GM19468 (cell line): ENCODE measurements at regions not wholly inside any gene's neighbourhood (a gene's known extent, or its start where the extent isn't known, plus 50 kb on each side); places are given as distances from the start of the nearest gene placed in this dataset.

ENCODE experiments used
- ATAC-seq: cut with Tn5 transposase; IDR thresholded peaks from one replicate; pipeline ENCODE4 v1.9.1; 2021; ENCODE audit warnings: mild to moderate bottlenecking, moderate library complexity, moderate number of reproducible peaks; ENCODE audit not compliant: unreplicated experiment; ENCODE audit errors: extremely low read depth

- ATAC-seq = no peak
Measured at GRCh38 chr21:27606422-27606821, 639.5 kb upstream of the ADAMTS5 start.

GRCh38 chr21:27596196-27596595 lies 629.3 kb upstream of the ADAMTS5 start:
- no peak for ATAC-seq

- ATAC-seq = no peak
Measured at GRCh38 chr21:27595716-27596115, 628.8 kb upstream of the ADAMTS5 start.

- ATAC-seq = no peak
Measured at GRCh38 chr21:27590271-27590670, 623.4 kb upstream of the ADAMTS5 start.

- ATAC-seq = no peak
Measured at GRCh38 chr21:27589781-27590180, 622.9 kb upstream of the ADAMTS5 start.

- ATAC-seq = no peak
Measured at GRCh38 chr21:27586986-27587385, 620.1 kb upstream of the ADAMTS5 start.

- no peak for ATAC-seq
Measured at GRCh38 chr21:27586326-27586725, 619.4 kb upstream of the ADAMTS5 start.

- ATAC-seq = no peak
Measured at GRCh38 chr21:27584256-27584655, 617.4 kb upstream of the ADAMTS5 start.

GRCh38 chr21:27582948-27583430 lies 616.1 kb upstream of the ADAMTS5 start:
- no peak for ATAC-seq

GRCh38 chr21:27582246-27582947 lies 615.5 kb upstream of the ADAMTS5 start:
- no peak for ATAC-seq

GRCh38 chr21:27581168-27581567 lies 614.3 kb upstream of the ADAMTS5 start:
- ATAC-seq = no peak

GRCh38 chr21:27580276-27580675 lies 613.4 kb upstream of the ADAMTS5 start:
- ATAC-seq = no peak

- no peak for ATAC-seq
Measured at GRCh38 chr21:27578741-27579265, 611.9 kb upstream of the ADAMTS5 start.

- no peak for ATAC-seq
Measured at GRCh38 chr21:27572696-27573095, 605.8 kb upstream of the ADAMTS5 start.

GRCh38 chr21:27571706-27572105 lies 604.8 kb upstream of the ADAMTS5 start:
- ATAC-seq = no peak

GRCh38 chr21:27570306-27570868 lies 603.5 kb upstream of the ADAMTS5 start:
- no peak for ATAC-seq

GRCh38 chr21:27569831-27570230 lies 602.9 kb upstream of the ADAMTS5 start:
- no peak for ATAC-seq

- ATAC-seq = no peak
Measured at GRCh38 chr21:27569091-27569490, 602.2 kb upstream of the ADAMTS5 start.

- no peak for ATAC-seq
Measured at GRCh38 chr21:27567381-27567780, 600.5 kb upstream of the ADAMTS5 start.

- no peak for ATAC-seq
Measured at GRCh38 chr21:27566521-27566920, 599.6 kb upstream of the ADAMTS5 start.

GRCh38 chr21:27565364-27565763 lies 598.5 kb upstream of the ADAMTS5 start:
- no peak for ATAC-seq
